Kidney epithelial cell (primary cell): ENCODE measurements at regions not wholly inside any gene's neighbourhood (a gene's known extent, or its start where the extent isn't known, plus 50 kb on each side); places are given as distances from the start of the nearest gene placed in this dataset.

ENCODE experiments used
- DNase-seq: peaks from one replicate; pipeline ENCODE4 v3.0.0-alpha.2; 2010; ENCODE audit warnings: low read depth
- H3K27me3 ChIP-seq: 2 replicates; pipeline ENCODE4 v1.6.0; 2011; ENCODE audit warnings: low read length; ENCODE audit not compliant: control insufficient read depth, insufficient read depth
- H3K36me3 ChIP-seq: 2 replicates; pipeline ENCODE4 v1.5.1; 2011; ENCODE audit warnings: low read length; ENCODE audit not compliant: control insufficient read depth, insufficient read depth
- H3K4me3 ChIP-seq: 2 replicates; pipeline ENCODE4 v1.5.1; 2011; ENCODE audit warnings: low read depth, mild to moderate bottlenecking, control low read depth, low read length
- TF ChIP-seq, protein P1 (sequence below): IDR thresholded peaks from 2 replicates; pipeline ENCODE4 v1.5.1; 2011; ENCODE audit warnings: mild to moderate bottlenecking, moderate library complexity, low read length, control low read depth, inconsistent platforms; ENCODE audit not compliant: insufficient read depth, poor library complexity, severe bottlenecking

DNA sequence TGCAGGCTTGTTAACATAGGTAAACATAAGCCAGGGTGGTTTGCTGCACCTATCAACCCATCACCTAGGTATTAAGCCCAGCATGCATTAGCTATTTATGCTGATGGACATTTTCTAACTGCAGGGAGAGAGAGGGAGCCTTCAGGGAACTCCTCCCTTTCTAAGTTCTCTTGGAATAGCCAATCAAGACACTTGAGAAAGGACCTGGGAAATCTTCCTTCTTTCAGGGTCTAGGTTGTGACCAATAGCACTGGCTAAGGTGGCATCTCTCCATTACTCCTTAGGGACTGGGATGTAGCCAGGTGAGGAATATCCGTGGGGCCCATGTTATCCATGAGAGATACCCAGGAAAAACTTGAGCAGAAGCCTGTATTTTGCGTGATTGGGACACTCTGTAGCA, 849.6 kb upstream of the MAP3K7 start:
- TF ChIP-seq, protein P1, sequence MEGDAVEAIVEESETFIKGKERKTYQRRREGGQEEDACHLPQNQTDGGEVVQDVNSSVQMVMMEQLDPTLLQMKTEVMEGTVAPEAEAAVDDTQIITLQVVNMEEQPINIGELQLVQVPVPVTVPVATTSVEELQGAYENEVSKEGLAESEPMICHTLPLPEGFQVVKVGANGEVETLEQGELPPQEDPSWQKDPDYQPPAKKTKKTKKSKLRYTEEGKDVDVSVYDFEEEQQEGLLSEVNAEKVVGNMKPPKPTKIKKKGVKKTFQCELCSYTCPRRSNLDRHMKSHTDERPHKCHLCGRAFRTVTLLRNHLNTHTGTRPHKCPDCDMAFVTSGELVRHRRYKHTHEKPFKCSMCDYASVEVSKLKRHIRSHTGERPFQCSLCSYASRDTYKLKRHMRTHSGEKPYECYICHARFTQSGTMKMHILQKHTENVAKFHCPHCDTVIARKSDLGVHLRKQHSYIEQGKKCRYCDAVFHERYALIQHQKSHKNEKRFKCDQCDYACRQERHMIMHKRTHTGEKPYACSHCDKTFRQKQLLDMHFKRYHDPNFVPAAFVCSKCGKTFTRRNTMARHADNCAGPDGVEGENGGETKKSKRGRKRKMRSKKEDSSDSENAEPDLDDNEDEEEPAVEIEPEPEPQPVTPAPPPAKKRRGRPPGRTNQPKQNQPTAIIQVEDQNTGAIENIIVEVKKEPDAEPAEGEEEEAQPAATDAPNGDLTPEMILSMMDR = no peak

DNA sequence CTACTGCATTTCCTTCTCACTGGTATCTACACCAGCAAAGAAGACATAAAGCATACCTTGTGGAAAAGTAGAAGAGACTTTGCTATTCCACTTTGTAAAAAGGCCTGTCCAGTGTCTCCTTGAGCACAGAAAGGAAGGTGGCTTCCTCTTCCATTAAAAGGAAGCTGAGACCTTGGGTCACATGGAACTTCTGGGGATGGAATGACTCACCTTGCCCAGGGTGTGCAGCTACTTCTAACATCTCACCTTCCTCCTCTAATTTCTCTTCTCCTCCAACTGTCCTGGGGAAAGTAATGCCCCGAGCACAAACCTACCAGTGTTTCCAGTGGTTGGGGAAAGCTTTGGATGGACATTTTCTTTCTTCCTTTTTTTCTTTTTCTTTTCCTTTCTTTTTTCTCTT, 848.8 kb upstream of the MAP3K7 start:
- no peaks in the 10 kb centered on the region for H3K36me3 ChIP-seq
- no peaks in the 10 kb centered on the region for H3K27me3 ChIP-seq
- DNase-seq = peak; percentile 1
- no peak overlapping the region for H3K4me3 ChIP-seq
- TF ChIP-seq, protein P1 = no peak

More for the DNA sequence above, 849.6 kb upstream of the MAP3K7 start:
- Histone ChIP-seq H3K36me3 (no peaks in the 10 kb centered on the region), H3K4me3 (no peak overlapping the region), H3K27me3 (no peaks in the 10 kb centered on the region)
- DNase-seq = no peak

DNA sequence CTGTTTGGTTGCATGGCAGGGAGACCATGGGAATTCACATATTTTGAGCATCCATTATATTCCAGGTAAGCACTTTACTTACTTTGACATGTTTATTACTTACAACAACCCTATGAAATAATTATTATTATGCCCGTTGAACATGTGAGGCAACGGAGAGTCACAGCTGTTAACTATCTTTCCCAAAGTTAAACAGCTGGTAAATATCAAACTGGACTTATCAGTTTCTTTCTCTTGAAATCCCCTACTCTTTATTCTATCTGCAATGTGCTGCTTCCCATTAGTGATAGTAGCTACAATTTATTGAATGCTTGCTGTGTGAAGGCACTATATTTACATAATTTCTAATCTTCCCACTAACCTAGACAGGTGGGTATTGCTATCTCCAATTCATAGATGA, 847.7 kb upstream of the MAP3K7 start:
- no peaks in the 10 kb centered on the region for H3K36me3 ChIP-seq
- no peaks in the 10 kb centered on the region for H3K27me3 ChIP-seq
- TF ChIP-seq, protein P1 = no peak
- H3K4me3 ChIP-seq = no peak overlapping the region
- DNase-seq = no peak

DNA sequence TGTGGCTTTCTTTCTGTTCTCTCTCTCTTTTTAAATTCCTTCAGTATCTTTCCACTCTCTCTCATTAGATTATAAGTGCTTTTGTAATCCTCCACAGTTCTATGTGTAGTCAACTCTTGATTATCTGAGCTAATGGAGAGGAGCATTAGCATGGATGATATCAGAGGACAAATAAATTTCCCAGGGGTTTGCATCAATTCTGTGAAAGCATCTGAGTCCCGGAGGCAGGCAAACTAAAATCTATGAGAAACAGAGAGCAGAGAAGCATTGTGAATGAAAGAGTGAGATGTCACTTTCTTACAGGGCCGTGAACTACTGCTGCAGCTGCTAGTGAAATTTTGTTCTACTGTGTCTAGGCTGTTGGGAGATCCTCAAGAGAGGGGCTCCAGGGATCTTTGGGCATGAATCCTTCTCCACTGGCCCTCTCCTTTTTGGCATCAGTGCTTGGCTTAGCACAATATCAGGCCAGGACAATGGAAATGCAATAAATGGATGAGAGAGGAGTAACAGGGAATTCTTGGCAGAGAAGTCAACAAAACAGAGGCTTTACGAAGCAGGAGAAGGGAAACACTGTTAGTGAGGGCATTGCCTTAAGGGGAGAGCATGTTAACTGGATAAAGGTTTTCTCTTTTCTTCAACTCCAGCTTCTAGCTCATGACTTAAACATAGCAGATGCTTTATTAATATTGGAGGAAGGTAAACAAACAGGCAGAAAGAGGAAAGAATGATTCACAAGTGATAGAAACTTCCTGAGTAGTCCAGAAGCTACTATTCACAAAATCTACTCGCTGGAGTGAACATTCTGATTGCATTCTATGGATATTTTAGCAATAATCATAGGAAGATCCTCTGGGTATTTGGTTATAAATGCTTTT, 847.0 kb upstream of the MAP3K7 start:
- H3K36me3 ChIP-seq = no peaks in the 10 kb centered on the region
- H3K27me3 ChIP-seq = no peaks in the 10 kb centered on the region
- TF ChIP-seq, protein P1 = no peak
- DNase-seq = no peak
- no peak overlapping the region for H3K4me3 ChIP-seq

DNA sequence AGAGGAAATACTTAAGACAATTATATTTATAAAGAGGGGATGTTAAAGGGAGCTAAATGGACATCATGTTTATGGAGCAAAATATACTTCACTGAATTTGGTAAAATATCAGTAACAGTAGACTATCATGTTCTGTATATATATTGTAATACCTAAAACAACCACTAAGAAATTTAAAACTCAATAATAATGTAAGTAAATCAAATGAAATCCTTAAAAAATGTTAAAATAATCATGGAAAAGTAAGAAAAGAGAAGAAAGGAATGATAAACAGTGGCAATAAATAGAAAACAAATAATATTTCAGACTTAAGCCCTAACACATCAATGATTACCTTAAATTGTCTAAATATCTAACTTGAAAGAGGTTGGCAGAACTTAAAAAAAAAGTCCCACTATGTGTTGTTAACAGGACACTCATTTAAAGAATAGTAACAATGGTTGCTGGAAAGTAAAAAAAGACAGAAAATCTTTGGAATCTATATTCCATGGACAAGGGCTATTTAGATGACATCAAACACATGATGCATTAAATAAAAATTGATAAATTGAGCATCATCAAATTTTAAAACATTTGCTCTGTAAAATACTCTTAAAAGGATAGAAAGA, 842.2 kb upstream of the MAP3K7 start:
- no peaks in the 10 kb centered on the region for H3K36me3 ChIP-seq
- TF ChIP-seq, protein P1 = no peak
- H3K4me3 ChIP-seq = no peak overlapping the region
- DNase-seq = no peak
- no peaks in the 10 kb centered on the region for H3K27me3 ChIP-seq

DNA sequence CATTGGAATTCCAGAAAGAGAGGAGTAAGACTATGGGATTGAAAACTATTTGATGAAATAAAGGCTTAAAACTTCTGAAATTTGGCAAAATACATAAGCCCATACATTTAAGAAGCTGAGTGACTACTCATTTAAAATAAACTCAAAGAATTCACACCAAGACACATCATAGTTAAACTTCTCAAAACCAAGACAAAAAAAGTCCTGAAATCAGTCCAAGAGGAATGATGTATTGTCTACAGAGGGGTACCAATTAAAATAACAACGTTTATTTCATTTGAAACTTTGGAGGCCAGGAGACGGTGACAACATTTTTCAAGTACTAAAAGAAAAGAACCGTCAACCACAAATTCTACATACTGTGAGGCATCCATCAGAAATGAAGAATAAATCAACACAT, 841.4 kb upstream of the MAP3K7 start:
- TF ChIP-seq, protein P1 = no peak
- Histone ChIP-seq H3K4me3 (no peak overlapping the region), H3K27me3 (no peaks in the 10 kb centered on the region), H3K36me3 (no peaks in the 10 kb centered on the region)
- no peak for DNase-seq
